ENCODE measurements at regions not wholly inside any gene's neighbourhood (a gene's known extent, or its start where the extent isn't known, plus 50 kb on each side); places are given as distances from the start of the nearest gene placed in this dataset.

- DNase-seq: no peak
These were observed 656.2 kb downstream of the RAB28 start for GRCh38 chr4:12827966-12828365.

DNA sequence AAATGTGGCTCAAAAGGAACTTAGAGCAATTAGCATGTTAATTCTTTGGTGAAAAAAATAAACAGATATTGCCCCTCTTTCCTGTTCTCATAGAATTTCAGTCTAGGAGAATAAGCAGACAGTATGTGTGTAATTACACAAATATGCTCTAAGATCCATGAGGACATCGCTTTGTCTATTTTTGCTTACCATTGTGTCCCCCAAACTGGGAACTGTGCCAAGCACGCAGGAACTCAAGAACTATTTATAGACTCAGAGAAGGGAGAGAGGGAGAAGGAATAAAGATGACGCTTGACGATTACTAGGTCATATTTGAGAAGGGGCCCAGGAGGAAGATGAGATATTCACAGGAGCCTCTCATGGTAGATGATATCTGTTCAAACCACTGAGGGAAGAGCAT lies 692.6 kb downstream of the RAB28 start:
- no peak for DNase-seq

- no peak for DNase-seq
These were observed 696.9 kb downstream of the RAB28 start for GRCh38 chr4:12787261-12787660.

DNA sequence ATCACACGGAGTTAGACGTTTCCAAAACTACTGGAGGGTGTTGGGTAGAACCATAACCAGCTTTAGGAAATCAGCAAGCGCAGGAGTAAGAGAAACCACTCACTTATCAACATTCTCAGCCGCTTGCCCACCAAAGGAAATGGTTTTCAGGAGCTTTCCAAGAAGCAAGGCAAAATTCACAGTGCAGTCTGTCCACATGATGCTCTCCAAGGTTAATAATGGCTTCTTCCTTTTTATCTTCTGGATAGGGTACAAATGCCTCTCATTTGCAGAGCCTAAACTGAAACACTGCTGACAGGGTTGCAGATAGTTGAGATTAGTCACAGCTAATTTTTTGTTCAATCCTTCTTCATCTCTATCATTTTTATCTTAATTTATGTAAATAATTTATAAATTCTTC lies 705.4 kb downstream of the RAB28 start:
- DNase-seq: no peak

DNA sequence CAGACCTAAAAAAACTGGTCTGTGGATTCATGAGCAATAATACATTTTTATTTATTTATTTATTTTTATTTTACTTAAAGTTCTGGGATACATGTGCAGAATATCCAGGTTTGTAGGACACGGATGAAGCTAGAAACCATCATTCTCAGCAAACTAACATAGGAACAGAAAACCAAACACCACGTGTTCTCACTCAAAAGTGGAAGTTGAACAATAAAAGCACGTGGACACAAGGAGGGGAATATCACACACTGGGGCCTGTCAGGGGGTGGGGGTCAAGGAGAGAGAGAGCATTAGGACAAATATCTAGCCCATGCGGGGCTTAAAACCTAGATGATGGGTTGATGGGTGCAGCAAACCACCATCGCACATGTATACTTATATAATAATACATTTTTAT lies 705.9 kb downstream of the RAB28 start:
- no peak for DNase-seq

- no peak for DNase-seq
These were observed 713.8 kb downstream of the RAB28 start for GRCh38 chr4:12770351-12770750.

- DNase-seq: no peak
These were observed 722.4 kb downstream of the RAB28 start for GRCh38 chr4:12761694-12762093.

DNA sequence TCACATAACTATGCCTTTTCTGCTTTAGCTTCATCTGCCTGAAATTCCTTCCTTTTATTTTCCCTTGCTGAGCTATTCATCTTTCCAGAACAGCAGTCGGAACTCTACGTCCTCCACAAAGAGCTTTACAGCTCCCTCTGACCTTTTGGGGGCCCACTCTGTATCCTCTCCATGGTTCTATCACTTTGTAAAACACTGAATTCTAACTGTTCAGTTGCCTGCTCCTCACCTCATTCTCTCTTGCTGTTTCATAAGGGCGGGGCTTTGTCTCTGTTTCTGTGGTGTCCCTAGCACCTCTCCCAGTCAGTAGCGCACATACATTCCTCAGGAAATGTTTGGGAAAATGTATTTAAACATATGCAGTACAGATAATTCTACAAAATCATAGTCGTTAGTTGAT lies 737.0 kb downstream of the RAB28 start:
- DNase-seq: no peak

DNA sequence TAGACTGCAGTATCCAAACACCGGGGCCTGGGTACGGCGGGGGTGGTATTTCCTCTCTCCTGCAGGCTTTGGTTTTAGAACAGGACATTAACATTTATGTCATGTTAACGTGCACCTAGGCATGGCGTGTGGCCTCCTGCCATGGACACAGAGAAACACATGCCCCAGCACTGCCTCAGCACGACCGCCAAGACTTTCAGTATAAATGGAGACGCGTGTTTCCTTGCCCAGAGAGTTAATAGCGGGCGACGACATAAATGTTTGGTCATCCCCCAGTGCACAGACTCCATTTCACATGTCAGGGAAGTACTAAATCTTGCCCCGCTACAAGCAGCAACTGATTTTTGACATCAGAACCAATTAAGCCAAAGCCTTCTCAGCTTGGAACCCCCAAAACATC lies 737.9 kb downstream of the RAB28 start:
- no peak for DNase-seq

DNA sequence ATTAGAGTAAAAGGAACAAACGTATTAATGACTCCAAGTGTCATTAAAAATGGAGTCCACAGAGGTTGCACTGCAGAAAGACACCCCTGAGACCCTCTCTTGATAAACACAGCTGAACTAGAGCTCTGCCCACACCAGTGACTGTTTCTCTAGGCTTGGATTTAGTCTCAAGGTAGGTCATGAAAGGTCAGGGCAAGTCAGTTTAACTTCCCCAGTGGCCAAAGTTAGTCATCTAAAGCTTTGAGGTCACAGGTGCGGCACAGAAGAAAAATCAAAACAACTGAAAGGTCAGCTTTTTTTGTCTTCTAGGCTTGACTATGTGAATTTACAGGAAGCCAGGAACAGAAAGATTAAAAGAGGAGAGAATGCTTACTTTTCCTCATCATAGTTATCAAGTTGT lies 749.6 kb downstream of the RAB28 start:
- no peak for DNase-seq

- DNase-seq: no peak
These were observed 754.8 kb downstream of the RAB28 start for GRCh38 chr4:12729384-12729783.

- DNase-seq: no peak
These were observed 759.6 kb downstream of the RAB28 start for GRCh38 chr4:12724510-12724909.

- no peak for DNase-seq
These were observed 760.2 kb downstream of the RAB28 start for GRCh38 chr4:12723849-12724447.

GRCh38 chr4:12716896-12717295 lies 767.2 kb downstream of the RAB28 start:
- DNase-seq: no peak

DNA sequence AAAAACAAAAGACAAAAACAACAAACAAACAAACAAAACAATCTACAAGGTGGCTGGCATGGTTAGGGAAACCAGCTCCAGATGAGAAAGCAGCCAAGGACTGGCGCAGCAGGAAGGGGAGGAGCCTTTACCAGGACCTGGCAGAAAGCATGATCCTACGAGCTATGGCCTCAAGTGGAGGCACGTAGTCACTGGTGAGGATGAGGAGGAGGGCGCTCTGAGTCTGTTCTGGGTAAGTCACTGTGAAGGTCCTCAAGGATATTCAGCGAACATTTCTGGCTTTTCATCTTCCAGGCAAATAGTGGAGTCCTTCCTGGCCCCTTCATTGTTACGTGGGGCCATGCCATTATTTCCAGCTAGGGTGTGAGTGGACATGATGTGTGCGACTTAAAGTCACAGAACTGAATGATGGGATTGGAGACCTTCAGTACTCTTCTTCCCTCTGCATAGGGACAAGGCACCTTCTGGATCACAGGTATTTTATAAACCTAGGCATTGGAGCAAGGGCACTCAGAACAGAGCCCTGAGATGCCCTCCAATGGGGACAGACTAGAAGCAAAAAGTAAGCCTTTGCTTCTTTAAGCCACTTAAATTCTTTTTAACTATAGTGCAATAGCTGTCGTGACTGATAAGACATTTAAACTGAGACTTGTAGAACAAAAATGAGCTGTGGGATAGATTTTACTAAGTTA lies 771.3 kb downstream of the RAB28 start:
- DNase-seq: no peak

DNA sequence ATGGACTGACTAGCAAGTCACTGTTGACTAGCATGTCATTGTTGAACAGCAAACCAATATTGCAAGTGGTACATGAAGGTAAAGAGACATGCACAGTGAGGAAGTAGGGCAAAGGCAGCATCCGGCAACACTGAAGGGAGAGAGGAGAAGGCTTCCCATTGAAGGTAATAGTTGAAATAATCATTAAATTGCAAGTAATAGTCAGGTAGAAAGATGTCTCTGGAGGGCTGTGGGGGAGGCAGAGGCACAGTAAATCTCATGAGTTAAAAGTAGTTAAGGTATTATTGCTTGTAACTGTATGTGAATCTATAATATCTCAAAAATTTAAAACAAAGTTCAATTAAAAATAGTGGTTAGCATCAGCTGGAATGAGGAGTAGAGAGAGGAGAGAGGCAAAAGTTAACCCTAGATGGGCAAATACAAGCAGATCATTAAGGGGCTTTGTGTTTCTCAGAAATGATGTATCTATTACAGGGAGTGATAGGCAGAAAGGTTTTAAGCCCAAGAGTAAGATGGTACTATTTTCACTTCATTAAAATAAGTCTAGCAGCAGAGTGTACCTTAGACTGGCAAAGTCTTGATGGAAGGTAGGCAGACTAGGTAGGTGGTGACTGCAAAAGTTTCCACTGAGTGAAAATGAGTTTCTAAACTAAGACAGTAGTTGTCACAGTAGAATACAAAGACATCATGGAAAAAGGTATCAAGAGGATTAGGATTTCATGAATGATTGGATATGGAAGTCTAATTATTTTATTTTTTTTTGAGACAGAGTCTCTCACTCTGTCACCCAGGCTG lies 776.6 kb downstream of the RAB28 start:
- DNase-seq: no peak

- no peak for DNase-seq
These were observed 781.1 kb downstream of the RAB28 start for GRCh38 chr4:12703036-12703435.

DNA sequence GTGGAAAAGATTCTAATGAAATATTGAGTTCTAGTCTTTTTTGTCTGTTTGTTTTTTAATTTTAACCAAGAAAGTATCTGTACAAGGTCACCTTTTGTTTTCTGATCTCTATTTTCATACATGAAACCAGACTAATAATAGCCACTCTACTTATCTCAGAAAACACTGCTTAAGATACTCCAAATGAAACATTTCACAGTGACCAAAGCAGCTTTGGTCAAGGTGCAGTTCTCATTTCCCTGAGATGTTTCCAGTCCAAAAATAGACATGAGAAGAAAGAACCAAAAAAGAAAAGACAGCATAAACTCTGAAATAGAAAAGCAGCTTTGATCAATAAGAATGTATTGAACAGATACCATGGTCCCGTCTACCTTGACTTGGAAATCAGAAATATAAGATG lies 782.8 kb downstream of the RAB28 start:
- DNase-seq: no peak

DNA sequence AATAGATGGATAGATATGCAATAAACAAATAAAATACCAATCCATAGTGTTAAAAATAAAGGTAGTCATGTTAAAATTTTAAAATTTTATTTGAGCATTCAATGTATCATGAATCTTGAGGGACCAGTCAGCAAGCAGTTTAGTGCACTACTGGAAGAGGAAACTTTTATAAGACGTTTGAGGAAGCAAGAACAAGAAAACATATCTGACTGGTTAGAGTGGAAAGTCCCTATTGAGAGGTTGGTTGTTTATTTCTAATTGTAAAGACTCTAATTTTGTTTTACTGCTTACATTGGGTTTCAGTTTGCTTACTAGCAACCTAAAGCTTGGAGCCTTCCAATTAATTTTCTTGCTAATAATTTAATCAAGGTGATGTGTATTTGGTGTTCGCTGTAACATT lies 786.2 kb downstream of the RAB28 start:
- DNase-seq: no peak

DNA sequence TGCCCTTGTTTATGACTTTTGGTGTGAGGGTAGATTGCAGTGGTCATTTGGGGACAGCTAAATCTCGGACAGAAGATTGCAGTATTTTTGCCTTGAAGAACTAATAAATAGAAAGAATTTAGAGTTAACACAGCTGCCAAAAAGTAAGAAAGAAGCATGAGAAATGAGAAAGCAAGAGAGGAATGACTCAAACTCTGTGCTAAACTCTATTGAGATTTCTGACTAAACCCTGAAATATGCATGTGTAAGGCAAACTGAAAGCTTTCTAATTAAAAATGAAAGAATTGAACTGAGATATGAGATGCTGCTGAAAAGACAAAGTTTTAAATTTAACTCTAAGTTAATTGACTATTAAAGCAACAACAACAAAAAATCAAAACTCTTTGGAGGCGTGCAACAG lies 791.3 kb downstream of the RAB28 start:
- DNase-seq: no peak

DNA sequence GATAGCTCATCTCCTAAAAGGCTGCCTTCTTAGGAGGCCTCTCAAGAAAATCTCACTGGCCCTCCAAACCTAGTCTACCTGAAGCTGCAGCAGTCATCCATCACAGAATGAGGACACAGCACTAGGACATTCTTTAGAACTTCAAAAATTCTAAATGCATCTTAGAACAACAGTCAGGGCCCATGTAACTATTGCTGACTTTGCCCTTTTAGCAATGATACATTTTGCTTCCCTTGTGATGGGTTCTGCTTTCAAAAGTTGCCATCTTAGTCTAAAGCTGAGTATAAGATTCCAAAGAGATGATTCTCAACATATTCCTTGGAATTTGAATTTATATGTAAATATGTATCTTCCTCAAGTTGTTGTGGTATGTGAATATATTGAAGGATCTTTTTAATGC lies 793.0 kb downstream of the RAB28 start:
- DNase-seq: no peak

- no peak for DNase-seq
These were observed 794.7 kb downstream of the RAB28 start for GRCh38 chr4:12689457-12689856.

DNA sequence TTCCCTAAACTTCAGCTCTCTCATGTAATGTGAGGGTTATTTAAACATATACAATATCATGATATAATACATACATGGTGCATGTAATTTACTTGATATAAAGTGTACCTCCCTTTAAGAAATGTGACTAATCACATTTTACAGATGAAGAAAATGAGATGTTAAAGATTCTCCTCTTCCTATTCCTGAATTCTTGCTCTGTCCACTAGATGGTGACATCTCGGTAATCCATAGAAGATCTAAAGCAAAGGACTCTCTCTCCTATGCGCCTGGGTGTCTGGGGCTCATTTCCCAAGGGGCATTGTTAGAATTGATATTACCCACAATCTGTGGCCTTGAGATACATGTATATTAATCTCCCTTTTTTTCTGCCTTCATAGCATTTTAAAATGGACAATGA lies 804.9 kb downstream of the RAB28 start:
- no peak for DNase-seq

GRCh38 chr4:12674184-12674583 lies 810.0 kb downstream of the RAB28 start:
- DNase-seq: no peak
